Mesenchymal stem cell (in vitro differentiated cells and primary cell): ENCODE measurements at regions not wholly inside any gene's neighbourhood (a gene's known extent, or its start where the extent isn't known, plus 50 kb on each side); places are given as distances from the start of the nearest gene placed in this dataset.

Experiments used
- DNase-seq: peaks from one replicate; pipeline ENCODE4 v3.0.0-alpha.2; 2013
- H2AFZ ChIP-seq: one replicate; pipeline ENCODE4 v1.6.1; 2013; ENCODE audit warnings: low read depth, mild to moderate bottlenecking, control low read depth, inconsistent platforms, low read length, moderate library complexity
- H2AK5ac ChIP-seq: 2 replicates; pipeline ENCODE4 v1.6.1; 2013; ENCODE audit warnings: low read length, moderate library complexity, mild to moderate bottlenecking, inconsistent platforms; ENCODE audit not compliant: severe bottlenecking
- H2BK120ac ChIP-seq: one replicate; pipeline ENCODE4 v1.6.1; 2013; ENCODE audit warnings: low read depth, mild to moderate bottlenecking, inconsistent platforms, low read length, moderate library complexity
- H2BK12ac ChIP-seq, 2 experiments: one replicate each; pipeline ENCODE4 v1.6.1; 2013; ENCODE audit warnings: inconsistent platforms in 2 of 2, low read length in 2 of 2, mild to moderate bottlenecking in 2 of 2, moderate library complexity in 2 of 2, control low read depth in 1 of 2
- H2BK15ac ChIP-seq: one replicate; pipeline ENCODE4 v1.6.1; 2013; ENCODE audit warnings: mild to moderate bottlenecking, low read depth, inconsistent platforms; ENCODE audit not compliant: poor library complexity, severe bottlenecking
- H2BK5ac ChIP-seq: 2 replicates; pipeline ENCODE4 v1.6.1; 2013; ENCODE audit warnings: low read depth, mild to moderate bottlenecking, low read length, control low read depth, inconsistent platforms; ENCODE audit not compliant: poor library complexity, severe bottlenecking
- H3K14ac ChIP-seq, 2 experiments: one replicate each; pipeline ENCODE4 v1.6.1; 2013; ENCODE audit warnings: inconsistent platforms in 2 of 2, low read length in 2 of 2, control low read depth in 1 of 2, mild to moderate bottlenecking in 1 of 2, moderate library complexity in 1 of 2
- H3K18ac ChIP-seq, 2 experiments: one replicate each; pipeline ENCODE4 v1.6.1; 2013; ENCODE audit warnings: inconsistent platforms in 2 of 2, low read length in 2 of 2, control low read depth in 1 of 2, low read depth in 1 of 2, mild to moderate bottlenecking in 1 of 2
- H3K23ac ChIP-seq, 2 experiments: one replicate each; pipeline ENCODE4 v1.6.1; 2013; ENCODE audit warnings: inconsistent platforms in 2 of 2, low read length in 2 of 2, mild to moderate bottlenecking in 2 of 2, moderate library complexity in 2 of 2, control low read depth in 1 of 2
- H3K27ac ChIP-seq: 2 replicates; pipeline ENCODE4 v1.5.1; 2013; ENCODE audit warnings: mild to moderate bottlenecking, moderate library complexity, low read length, control low read depth, inconsistent platforms; ENCODE audit not compliant: poor library complexity, severe bottlenecking
- H3K27me3 ChIP-seq, 2 experiments: 2 replicates each; pipeline versions ENCODE4 v1.6.1 to v1.7.0; 2013; ENCODE audit warnings: low read length in 2 of 2, mild to moderate bottlenecking in 2 of 2, moderate library complexity in 2 of 2, control low read depth in 1 of 2, inconsistent platforms in 1 of 2; ENCODE audit not compliant: control insufficient read depth in 1 of 2, insufficient read depth in 1 of 2
- H3K36me3 ChIP-seq, 2 experiments: 2 replicates each; pipeline versions ENCODE4 v1.6.1 to v1.7.0; 2013; ENCODE audit warnings: low read length in 2 of 2, control low read depth in 1 of 2, inconsistent platforms in 1 of 2, low read depth in 1 of 2, mild to moderate bottlenecking in 1 of 2; ENCODE audit not compliant: insufficient read depth in 2 of 2, control insufficient read depth in 1 of 2
- H3K4ac ChIP-seq, 2 experiments: one replicate each; pipeline ENCODE4 v1.6.1; 2013; ENCODE audit warnings: inconsistent platforms in 2 of 2, low read length in 2 of 2, mild to moderate bottlenecking in 2 of 2, moderate library complexity in 2 of 2, control low read depth in 1 of 2, low read depth in 1 of 2
- H3K4me1 ChIP-seq: 2 replicates; pipeline ENCODE4 v1.6.1; 2013; ENCODE audit warnings: low read depth, low read length, control low read depth; ENCODE audit not compliant: control insufficient read depth, insufficient read depth
- H3K4me2 ChIP-seq: 2 replicates; pipeline ENCODE4 v1.6.1; 2013; ENCODE audit warnings: low read length, mild to moderate bottlenecking, inconsistent platforms; ENCODE audit not compliant: poor library complexity, severe bottlenecking
- H3K4me3 ChIP-seq, 2 experiments: 2 replicates each; pipeline versions ENCODE4 v1.5.1 to v1.7.0; 2013; ENCODE audit warnings: low read length in 2 of 2, mild to moderate bottlenecking in 2 of 2, control low read depth in 1 of 2, low read depth in 1 of 2; ENCODE audit not compliant: insufficient read depth in 1 of 2
- H3K79me1 ChIP-seq: replicated peaks from 2 replicates; pipeline ENCODE4 v1.6.1; 2013; ENCODE audit warnings: mild to moderate bottlenecking, control low read depth, low read length, inconsistent platforms; ENCODE audit not compliant: poor library complexity, severe bottlenecking
- H3K9ac ChIP-seq: 2 replicates; pipeline ENCODE4 v1.7.0; 2013; ENCODE audit warnings: mild to moderate bottlenecking, low read length, moderate library complexity
- H3K9me3 ChIP-seq: 2 replicates; pipeline ENCODE4 v1.7.0; 2013; ENCODE audit warnings: mild to moderate bottlenecking, low read length; ENCODE audit not compliant: control insufficient read depth
- H4K8ac ChIP-seq: one replicate; pipeline ENCODE4 v1.6.1; 2013; ENCODE audit warnings: inconsistent platforms, mild to moderate bottlenecking, low read length, moderate library complexity
- H4K91ac ChIP-seq: one replicate; pipeline ENCODE4 v1.6.1; 2013; ENCODE audit warnings: mild to moderate bottlenecking, low read length, inconsistent platforms
- WGBS: methylation state at CpG from one replicate; pipeline ENCODE4 v1.1.7; 2013; ENCODE audit warnings: mixed read lengths; 5-methylcytosine and 5-hydroxymethylcytosine counted together

- H3K9me3 ChIP-seq = no peaks in the 10 kb centered on the region
- H2BK15ac ChIP-seq = no peak overlapping the region
- H3K4me1 ChIP-seq = no peaks in the 10 kb centered on the region
These were observed 441.8 kb upstream of the CXADR start for GRCh38 chr21:17071093-17071492.

GRCh38 chr21:17081193-17081592, 431.6 kb upstream of the CXADR start:
- no peak overlapping the region for H2BK5ac ChIP-seq
- no peak for DNase-seq
- H3K9me3 ChIP-seq = no peaks in the 10 kb centered on the region
- no peaks in the 10 kb centered on the region for H3K36me3 ChIP-seq
- H3K79me1 ChIP-seq = no peaks in the 10 kb centered on the region
- H2BK15ac ChIP-seq = no peak overlapping the region
- no peak overlapping the region for H2AFZ ChIP-seq
- no peak overlapping the region for H2AK5ac ChIP-seq
- no peak overlapping the region for H2BK12ac ChIP-seq
- no peak overlapping the region for H3K27ac ChIP-seq
- H3K23ac ChIP-seq = no peak overlapping the region
- no peak overlapping the region for H3K4ac ChIP-seq
- no peak overlapping the region for H2BK120ac ChIP-seq
- H3K4me1 ChIP-seq = no peaks in the 10 kb centered on the region
- H3K4me3 ChIP-seq = no peak overlapping the region
- H3K9ac ChIP-seq = no peak overlapping the region
- 93% methylated on average over 3 of the region's 4 CpGs for WGBS
- H3K4me2 ChIP-seq = no peak overlapping the region
- no peak overlapping the region for H4K8ac ChIP-seq
- H3K27me3 ChIP-seq = no peaks in the 10 kb centered on the region
- no peak overlapping the region for H3K14ac ChIP-seq
- no peak overlapping the region for H3K18ac ChIP-seq
- no peak overlapping the region for H4K91ac ChIP-seq

More at GRCh38 chr21:17071093-17071492, 441.8 kb upstream of the CXADR start:
- no peak for DNase-seq
- Histone ChIP-seq H3K4ac (no peak overlapping the region), H3K18ac (no peak overlapping the region), H3K27me3 (no peaks in the 10 kb centered on the region), H3K14ac (no peak overlapping the region), H3K36me3 (no peaks in the 10 kb centered on the region), H2AK5ac (no peak overlapping the region), H2BK12ac (no peak overlapping the region), H2BK120ac (no peak overlapping the region), H3K79me1 (no peaks in the 10 kb centered on the region), H2AFZ (no peak overlapping the region), H2BK5ac (no peak overlapping the region), H3K27ac (no peak overlapping the region), H3K9ac (no peak overlapping the region), H3K4me2 (no peak overlapping the region), H3K23ac (no peak overlapping the region), H4K91ac (no peak overlapping the region), H3K4me3 (no peak overlapping the region), H4K8ac (no peak overlapping the region)
- 60% methylated on average over 3 of the region's 3 CpGs for WGBS

- 76% methylated on average over 4 of the region's 4 CpGs for WGBS
- Histone ChIP-seq H3K4me3 (no peak overlapping the region), H3K27ac (no peak overlapping the region)
These were observed 429.9 kb upstream of the CXADR start for GRCh38 chr21:17082843-17083483.

GRCh38 chr21:17085707-17086106, 427.1 kb upstream of the CXADR start:
- DNase-seq = no peak
- Histone ChIP-seq H3K4me1 (no peaks in the 10 kb centered on the region), H3K18ac (no peak overlapping the region), H4K91ac (no peak overlapping the region), H3K27ac (no peak overlapping the region), H3K9me3 (no peaks in the 10 kb centered on the region), H2BK15ac (no peak overlapping the region), H2BK5ac (no peak overlapping the region), H3K14ac (no peak overlapping the region), H3K9ac (no peak overlapping the region), H3K36me3 (no peaks in the 10 kb centered on the region), H2BK12ac (no peak overlapping the region), H3K4ac (no peak overlapping the region), H3K79me1 (no peaks in the 10 kb centered on the region), H4K8ac (no peak overlapping the region), H3K23ac (no peak overlapping the region), H2AFZ (no peak overlapping the region), H3K4me2 (no peak overlapping the region), H2AK5ac (no peak overlapping the region), H3K4me3 (no peak overlapping the region), H2BK120ac (no peak overlapping the region), H3K27me3 (no peaks in the 10 kb centered on the region)
- WGBS = no CpG with 5 or more reads among the region's 1 CpG

More at GRCh38 chr21:17082843-17083483, 429.9 kb upstream of the CXADR start:
- no peak overlapping the region for H4K91ac ChIP-seq
- no peak overlapping the region for H2BK12ac ChIP-seq
- H3K9me3 ChIP-seq = no peaks in the 10 kb centered on the region
- no peak overlapping the region for H3K14ac ChIP-seq
- no peak overlapping the region for H3K9ac ChIP-seq
- no peak overlapping the region for H2BK120ac ChIP-seq
- no peak overlapping the region for H2BK15ac ChIP-seq
- no peak overlapping the region for H2AFZ ChIP-seq
- no peak overlapping the region for H3K4ac ChIP-seq
- H3K79me1 ChIP-seq = no peaks in the 10 kb centered on the region
- H3K27me3 ChIP-seq = no peaks in the 10 kb centered on the region
- H3K4me1 ChIP-seq = no peaks in the 10 kb centered on the region
- no peak overlapping the region for H3K18ac ChIP-seq
- no peak overlapping the region for H3K4me2 ChIP-seq
- no peaks in the 10 kb centered on the region for H3K36me3 ChIP-seq
- H2BK5ac ChIP-seq = no peak overlapping the region
- no peak overlapping the region for H3K23ac ChIP-seq
- H4K8ac ChIP-seq = no peak overlapping the region
- no peak overlapping the region for H2AK5ac ChIP-seq
- no peak for DNase-seq
